Ishikawa (cell line): ENCODE measurements at regions not wholly inside any gene's neighbourhood (a gene's known extent, or its start where the extent isn't known, plus 50 kb on each side); places are given as distances from the start of the nearest gene placed in this dataset.

ENCODE experiments used
- CEBPB ChIP-seq: IDR thresholded peaks from 2 replicates; pipeline ENCODE4 v1.6.1; 2012
- EP300 ChIP-seq: IDR thresholded peaks from 2 replicates; pipeline ENCODE4 v1.6.1; 2012; ENCODE audit warnings: borderline replicate concordance
- FOXM1 ChIP-seq: IDR thresholded peaks from 2 replicates; pipeline ENCODE4 v1.6.1; 2012; ENCODE audit warnings: low read depth, borderline replicate concordance
- MAX ChIP-seq: IDR thresholded peaks from 2 replicates; pipeline ENCODE4 v1.6.1; 2012
- RAD21 ChIP-seq: IDR thresholded peaks from 2 replicates; pipeline ENCODE4 v1.6.1; 2012; ENCODE audit warnings: low read depth
- TAF1 ChIP-seq: IDR thresholded peaks from 2 replicates; pipeline ENCODE4 v1.6.1; 2012; ENCODE audit warnings: low read depth, mild to moderate bottlenecking
- TEAD4 ChIP-seq: IDR thresholded peaks from 2 replicates; pipeline ENCODE4 v1.6.1; 2012
- YY1 ChIP-seq: IDR thresholded peaks from 2 replicates; pipeline ENCODE4 v1.6.1; 2012; ENCODE audit warnings: low read depth
- ZBTB7A ChIP-seq: IDR thresholded peaks from 2 replicates; pipeline ENCODE4 v1.6.1; 2012; ENCODE audit warnings: low read depth
- TF ChIP-seq, protein P1 (sequence below): IDR thresholded peaks from 2 replicates; pipeline ENCODE4 v1.6.1; 2012; ENCODE audit warnings: low read depth, mild to moderate bottlenecking

DNA sequence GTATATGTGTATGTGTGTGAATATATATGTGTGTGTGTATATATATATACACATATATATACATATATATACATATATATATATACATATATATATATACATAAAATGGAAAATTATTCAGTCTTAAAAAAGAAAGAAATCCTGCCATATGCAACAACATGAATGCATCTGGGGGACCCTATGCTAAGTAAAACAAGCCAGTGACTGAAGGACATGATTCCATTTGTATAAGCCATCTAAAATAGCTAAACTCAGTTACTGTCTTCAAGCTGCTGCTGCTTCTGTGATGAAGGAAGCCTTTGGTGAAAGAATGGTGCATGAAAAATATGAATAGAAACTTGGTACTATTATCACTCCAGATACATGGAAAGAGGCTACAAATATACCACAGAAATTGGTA is 118.6 kb downstream of the ATXN7L3B start:
- no peak for TF ChIP-seq MAX
- TF ChIP-seq TEAD4: no peak
- no peak for TF ChIP-seq YY1
- no peak for TF ChIP-seq EP300
- no peak for TF ChIP-seq CEBPB
- no peak for TF ChIP-seq RAD21
- no peak for TF ChIP-seq TAF1
- TF ChIP-seq, protein P1, sequence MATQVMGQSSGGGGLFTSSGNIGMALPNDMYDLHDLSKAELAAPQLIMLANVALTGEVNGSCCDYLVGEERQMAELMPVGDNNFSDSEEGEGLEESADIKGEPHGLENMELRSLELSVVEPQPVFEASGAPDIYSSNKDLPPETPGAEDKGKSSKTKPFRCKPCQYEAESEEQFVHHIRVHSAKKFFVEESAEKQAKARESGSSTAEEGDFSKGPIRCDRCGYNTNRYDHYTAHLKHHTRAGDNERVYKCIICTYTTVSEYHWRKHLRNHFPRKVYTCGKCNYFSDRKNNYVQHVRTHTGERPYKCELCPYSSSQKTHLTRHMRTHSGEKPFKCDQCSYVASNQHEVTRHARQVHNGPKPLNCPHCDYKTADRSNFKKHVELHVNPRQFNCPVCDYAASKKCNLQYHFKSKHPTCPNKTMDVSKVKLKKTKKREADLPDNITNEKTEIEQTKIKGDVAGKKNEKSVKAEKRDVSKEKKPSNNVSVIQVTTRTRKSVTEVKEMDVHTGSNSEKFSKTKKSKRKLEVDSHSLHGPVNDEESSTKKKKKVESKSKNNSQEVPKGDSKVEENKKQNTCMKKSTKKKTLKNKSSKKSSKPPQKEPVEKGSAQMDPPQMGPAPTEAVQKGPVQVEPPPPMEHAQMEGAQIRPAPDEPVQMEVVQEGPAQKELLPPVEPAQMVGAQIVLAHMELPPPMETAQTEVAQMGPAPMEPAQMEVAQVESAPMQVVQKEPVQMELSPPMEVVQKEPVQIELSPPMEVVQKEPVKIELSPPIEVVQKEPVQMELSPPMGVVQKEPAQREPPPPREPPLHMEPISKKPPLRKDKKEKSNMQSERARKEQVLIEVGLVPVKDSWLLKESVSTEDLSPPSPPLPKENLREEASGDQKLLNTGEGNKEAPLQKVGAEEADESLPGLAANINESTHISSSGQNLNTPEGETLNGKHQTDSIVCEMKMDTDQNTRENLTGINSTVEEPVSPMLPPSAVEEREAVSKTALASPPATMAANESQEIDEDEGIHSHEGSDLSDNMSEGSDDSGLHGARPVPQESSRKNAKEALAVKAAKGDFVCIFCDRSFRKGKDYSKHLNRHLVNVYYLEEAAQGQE: no peak
- no peak for TF ChIP-seq FOXM1
- no peak for TF ChIP-seq ZBTB7A
